GM23338 (cell line): ENCODE measurements at regions not wholly inside any gene's neighbourhood (a gene's known extent, or its start where the extent isn't known, plus 50 kb on each side); places are given as distances from the start of the nearest gene placed in this dataset.

Experiments
- ATAC-seq: fragments of 200-7000 bp; cut with Tn5 transposase; 3 replicates; pipeline ENCODE4 v1.9.1; 2020
- DNase-seq: peaks from one replicate; pipeline ENCODE4 v3.0.0-alpha.2; 2015; ENCODE audit warnings: low spot score
- H2AFZ ChIP-seq: fragments of 200-600 bp; sonication (generic); 2 replicates; pipeline ENCODE4 v1.8.0; 2016; ENCODE audit warnings: antibody characterized with exemption, mild to moderate bottlenecking, moderate library complexity
- H3F3A ChIP-seq: fragments of 200-600 bp; sonication (generic); replicated peaks from 2 replicates; pipeline ENCODE4 v1.8.0; 2017; ENCODE audit warnings: antibody characterized with exemption, mixed run types, low read depth
- H3K27ac ChIP-seq: fragments of 200-600 bp; sonication (generic); 2 replicates; pipeline ENCODE4 v1.6.1; 2016; ENCODE audit warnings: low read depth
- H3K27me3 ChIP-seq: fragments of 200-600 bp; sonication (generic); 2 replicates; pipeline ENCODE4 v1.8.0; 2016; ENCODE audit warnings: mild to moderate bottlenecking, mixed run types, moderate library complexity; ENCODE audit not compliant: insufficient read depth
- H3K36me3 ChIP-seq: fragments of 200-600 bp; sonication (generic); 2 replicates; pipeline ENCODE4 v1.8.0; 2016; ENCODE audit warnings: mild to moderate bottlenecking; ENCODE audit not compliant: insufficient read depth
- H3K4me1 ChIP-seq: fragments of 200-600 bp; sonication (generic); 2 replicates; pipeline ENCODE4 v1.8.0; 2016; ENCODE audit warnings: mild to moderate bottlenecking, moderate library complexity; ENCODE audit not compliant: insufficient read depth
- H3K4me2 ChIP-seq: fragments of 200-600 bp; sonication (generic); 2 replicates; pipeline ENCODE4 v1.7.1; 2017; ENCODE audit warnings: mixed run types
- H3K4me3 ChIP-seq: fragments of 200-600 bp; sonication (generic); 2 replicates; pipeline ENCODE4 v1.6.1; 2016; ENCODE audit warnings: mixed run types
- H3K79me2 ChIP-seq: fragments of 200-600 bp; sonication (generic); replicated peaks from 2 replicates; pipeline ENCODE4 v1.8.0; 2017; ENCODE audit warnings: mild to moderate bottlenecking; ENCODE audit not compliant: insufficient read depth
- H3K9me2 ChIP-seq: fragments of 200-600 bp; sonication (generic); 2 replicates; pipeline ENCODE4 v1.8.0; 2017; ENCODE audit not compliant: insufficient read depth
- H4K20me1 ChIP-seq: fragments of 200-600 bp; sonication (generic); replicated peaks from 2 replicates; pipeline ENCODE4 v1.8.0; 2017; ENCODE audit warnings: mild to moderate bottlenecking; ENCODE audit not compliant: insufficient read depth
- H3K27ac Mint-ChIP-seq: 2 replicates; pipeline ENCODE4 v1.8.0; 2020; ENCODE audit warnings: inconsistent platforms, mild to moderate bottlenecking, moderate library complexity, mixed read lengths
- H3K27me3 Mint-ChIP-seq: 3 replicates; pipeline ENCODE4 v1.8.0; 2022; ENCODE audit warnings: low read depth, mild to moderate bottlenecking, moderate library complexity, mixed read lengths, inconsistent platforms; ENCODE audit not compliant: insufficient read depth, poor library complexity
- H3K36me3 Mint-ChIP-seq: 3 replicates; pipeline ENCODE4 v1.8.0; 2021; ENCODE audit warnings: low read depth, mild to moderate bottlenecking, inconsistent platforms, moderate library complexity, mixed read lengths
- H3K4me1 Mint-ChIP-seq: 3 replicates; pipeline ENCODE4 v1.8.0; 2020; ENCODE audit warnings: mild to moderate bottlenecking, inconsistent platforms, mixed read lengths
- H3K4me3 Mint-ChIP-seq: 3 replicates; pipeline ENCODE4 v1.8.0; 2021; ENCODE audit warnings: moderate library complexity, mild to moderate bottlenecking, inconsistent platforms, mixed read lengths
- H3K9me3 Mint-ChIP-seq: 3 replicates; pipeline ENCODE4 v1.8.0; 2020; ENCODE audit warnings: moderate library complexity, mild to moderate bottlenecking, inconsistent platforms, mixed read lengths
- CTCF ChIP-seq, 2 experiments: fragments of 200-600 bp in 1 of 2; sonication (generic) in 1 of 2; conservative IDR thresholded peaks; 2 replicates each; pipeline versions ENCODE4 v1.5.1 to v1.6.1; 2016 to 2017; ENCODE audit warnings: antibody characterized with exemption in 2 of 2, low read depth in 2 of 2, mild to moderate bottlenecking in 2 of 2, moderate library complexity in 1 of 2
- ETS1 ChIP-seq: IDR thresholded peaks from 2 replicates; pipeline ENCODE4 v1.6.1; 2016; ENCODE audit warnings: antibody characterized with exemption
- EZH2 ChIP-seq: fragments of 200-600 bp; sonication (generic); IDR thresholded peaks from one replicate; pipeline ENCODE4 v1.8.0; 2017; ENCODE audit warnings: antibody characterized with exemption, mild to moderate bottlenecking, low read depth; ENCODE audit not compliant: unreplicated experiment
- NANOG ChIP-seq: IDR thresholded peaks from 2 replicates; pipeline ENCODE4 v1.6.1; 2016; ENCODE audit warnings: antibody characterized with exemption, borderline replicate concordance
- POLR2AphosphoS5 ChIP-seq: IDR thresholded peaks from 2 replicates; pipeline ENCODE4 v1.6.1; 2016; ENCODE audit warnings: antibody characterized with exemption, low read depth
- REST ChIP-seq: IDR thresholded peaks from one replicate; pipeline ENCODE4 v1.6.1; 2018; ENCODE audit warnings: antibody characterized with exemption; ENCODE audit not compliant: unreplicated experiment
- STAT1 ChIP-seq: IDR thresholded peaks from one replicate; pipeline ENCODE4 v1.6.1; 2016; ENCODE audit warnings: antibody characterized with exemption; ENCODE audit not compliant: unreplicated experiment
- ZNF114 ChIP-seq: fragments of 250-450 bp; sonication (Bioruptor Pico); IDR thresholded peaks from 2 replicates; pipeline ENCODE4 v1.5.0; 2020; ENCODE audit warnings: mild to moderate bottlenecking, moderate library complexity
- ZNF331 ChIP-seq: fragments of 250-450 bp; sonication (Bioruptor Pico); IDR thresholded peaks from 2 replicates; pipeline ENCODE4 v1.5.0; 2020; ENCODE audit warnings: low read depth, mild to moderate bottlenecking, moderate library complexity

GRCh38 chr11:11022125-11022730 is 164.4 kb upstream of the ZBED5 start:
- Histone ChIP-seq H3K4me3 (no peak overlapping the region), H3F3A (no peaks in the 10 kb centered on the region), H3K79me2 (no peaks in the 10 kb centered on the region), H3K27ac (no peak overlapping the region), H2AFZ (no peak overlapping the region), H3K27me3 (no peaks in the 10 kb centered on the region), H3K36me3 (no peaks in the 10 kb centered on the region), H3K4me2 (no peak overlapping the region), H4K20me1 (no peaks in the 10 kb centered on the region), H3K9me2 (no peaks in the 10 kb centered on the region; the same call in 1 of the 2 replicates), H3K4me1 (peaks cover 8% of the 10 kb centered on the region)
- ATAC-seq = no peak; the same call in 2 of the 3 replicates
- TF ChIP-seq EZH2 = no peak
- no peak for TF ChIP-seq ETS1
- no peak for TF ChIP-seq ZNF331 (CRISPR knock-in tag)
- TF ChIP-seq REST = no peak
- peak; percentile 50 to 67 for TF ChIP-seq CTCF (conservative IDR thresholded peaks at IDR 0.05; ENCODE audit: low read depth in 2 of 2)
- no peak for TF ChIP-seq ZNF114 (CRISPR knock-in tag)
- H3K27me3 Mint-ChIP-seq = peaks cover 5% of the 10 kb centered on the region
- DNase-seq = peak; percentile 46
- no peak overlapping the region for H3K4me3 Mint-ChIP-seq
- H3K4me1 Mint-ChIP-seq = peaks cover 11% of the 10 kb centered on the region
- no peak overlapping the region for H3K27ac Mint-ChIP-seq
- no peaks in the 10 kb centered on the region for H3K36me3 Mint-ChIP-seq
- H3K9me3 Mint-ChIP-seq = no peaks in the 10 kb centered on the region

- H3F3A ChIP-seq = no peaks in the 10 kb centered on the region
- H3K79me2 ChIP-seq = no peaks in the 10 kb centered on the region
- H3K9me2 ChIP-seq = no peaks in the 10 kb centered on the region; the same call in 1 of the 2 replicates
- H4K20me1 ChIP-seq = no peaks in the 10 kb centered on the region
- H3K27me3 ChIP-seq = no peaks in the 10 kb centered on the region
- Mint-ChIP-seq H3K4me1 (peaks cover 11% of the 10 kb centered on the region), H3K27me3 (peaks cover 5% of the 10 kb centered on the region), H3K36me3 (no peaks in the 10 kb centered on the region), H3K9me3 (no peaks in the 10 kb centered on the region), H3K4me3 (no peak overlapping the region), H3K27ac (no peak overlapping the region)
- H3K4me3 ChIP-seq = no peak overlapping the region
- no peak overlapping the region for H3K27ac ChIP-seq
- no peak overlapping the region for H3K4me2 ChIP-seq
- DNase-seq (no peak), ATAC-seq (no peak)
- H2AFZ ChIP-seq = no peak overlapping the region
- H3K4me1 ChIP-seq = peaks cover 8% of the 10 kb centered on the region
- no peaks in the 10 kb centered on the region for H3K36me3 ChIP-seq
- TF ChIP-seq NANOG (no peak), CTCF (conservative IDR thresholded peaks at IDR 0.05; ENCODE audit: low read depth in 2 of 2) (no peak), REST (no peak), POLR2AphosphoS5 (no peak), STAT1 (no peak), ZNF114 (CRISPR knock-in tag) (no peak)
Observed at GRCh38 chr11:11021563-11021962, 163.7 kb upstream of the ZBED5 start.
